ENCODE measurements at regions not wholly inside any gene's neighbourhood (a gene's known extent, or its start where the extent isn't known, plus 50 kb on each side); places are given as distances from the start of the nearest gene placed in this dataset.
"Not testable (repeated sequence)": the region's sequence is repeated elsewhere in the genome, so short reads cannot be mapped to it uniquely, and the experiment has no call there.

- Histone ChIP-seq H4K20me1 (no peaks in the 10 kb centered on the region), H3K4me2 (no peak overlapping the region), H3K27me3 (no peaks in the 10 kb centered on the region), H3K36me3 (no peaks in the 10 kb centered on the region), H3K27ac (no peak overlapping the region), H3K4me1 (no peaks in the 10 kb centered on the region), H3K9ac (no peak overlapping the region), H3K9me3 (no peaks in the 10 kb centered on the region), H3K4me3 (no peak overlapping the region)
- no peak for TF ChIP-seq Cebpa-rat (IDR thresholded peaks at IDR 0.05)
These were observed 181.1 kb downstream of the FCRL5 start for GRCh38 chr1:157371221-157371620.

- Histone ChIP-seq H3K27me3 (no peaks in the 10 kb centered on the region), H3K4me2 (no peak overlapping the region), H3K9me3 (no peaks in the 10 kb centered on the region), H3K9ac (no peak overlapping the region), H3K4me3 (no peak overlapping the region), H4K20me1 (no peaks in the 10 kb centered on the region), H3K36me3 (no peaks in the 10 kb centered on the region), H3K4me1 (no peaks in the 10 kb centered on the region), H3K27ac (no peak overlapping the region)
- no peak for TF ChIP-seq Cebpa-rat (IDR thresholded peaks at IDR 0.05)
These were observed 181.6 kb downstream of the FCRL5 start for GRCh38 chr1:157370698-157371097.

GRCh38 chr1:157369808-157370521 lies 182.3 kb downstream of the FCRL5 start:
- Histone ChIP-seq H3K9me3 (no peaks in the 10 kb centered on the region), H3K4me2 (no peak overlapping the region), H3K4me3 (no peak overlapping the region), H4K20me1 (no peaks in the 10 kb centered on the region), H3K4me1 (no peaks in the 10 kb centered on the region), H3K27me3 (no peaks in the 10 kb centered on the region), H3K9ac (no peak overlapping the region), H3K36me3 (no peaks in the 10 kb centered on the region), H3K27ac (no peak overlapping the region)
- TF ChIP-seq Cebpa-rat (IDR thresholded peaks at IDR 0.05), result no peak

- H3K9ac ChIP-seq, H3K36me3 ChIP-seq, H3K9me3 ChIP-seq, H3K4me2 ChIP-seq, H3K4me1 ChIP-seq, H4K20me1 ChIP-seq, H3K27ac ChIP-seq, H3K27me3 ChIP-seq, H3K4me3 ChIP-seq: not testable (repeated sequence)
These were observed 183.4 kb downstream of the FCRL5 start for GRCh38 chr1:157368941-157369340.

GRCh38 chr1:157368363-157368762 lies 184.0 kb downstream of the FCRL5 start:
- Histone ChIP-seq H3K27me3 (no peaks in the 10 kb centered on the region), H3K9ac (no peak overlapping the region), H3K27ac (no peak overlapping the region), H3K9me3 (no peaks in the 10 kb centered on the region), H3K36me3 (no peaks in the 10 kb centered on the region), H3K4me2 (no peak overlapping the region), H3K4me1 (no peaks in the 10 kb centered on the region), H3K4me3 (no peak overlapping the region), H4K20me1 (no peaks in the 10 kb centered on the region)
- TF ChIP-seq Cebpa-rat (IDR thresholded peaks at IDR 0.05), result no peak

- no peak overlapping the region for H3K9ac ChIP-seq
- H3K27me3 ChIP-seq, result no peaks in the 10 kb centered on the region
- no peaks in the 10 kb centered on the region for H4K20me1 ChIP-seq
- no peaks in the 10 kb centered on the region for H3K9me3 ChIP-seq
- H3K27ac ChIP-seq, result no peak overlapping the region
- H3K4me1 ChIP-seq, result no peaks in the 10 kb centered on the region
- TF ChIP-seq Cebpa-rat (IDR thresholded peaks at IDR 0.05), result no peak
- H3K4me2 ChIP-seq, result no peak overlapping the region
- no peaks in the 10 kb centered on the region for H3K36me3 ChIP-seq
- H3K4me3 ChIP-seq, result no peak overlapping the region
These were observed 184.4 kb downstream of the FCRL5 start for GRCh38 chr1:157367870-157368269.

GRCh38 chr1:157367091-157367739 lies 185.1 kb downstream of the FCRL5 start:
- no peaks in the 10 kb centered on the region for H3K9me3 ChIP-seq
- no peak for TF ChIP-seq Cebpa-rat (IDR thresholded peaks at IDR 0.05)
- no peaks in the 10 kb centered on the region for H3K4me1 ChIP-seq
- no peak overlapping the region for H3K4me2 ChIP-seq
- H3K27ac ChIP-seq, result no peak overlapping the region
- H3K9ac ChIP-seq, result no peak overlapping the region
- no peaks in the 10 kb centered on the region for H3K27me3 ChIP-seq
- H3K36me3 ChIP-seq, result no peaks in the 10 kb centered on the region
- H3K4me3 ChIP-seq, result no peak overlapping the region
- H4K20me1 ChIP-seq, result no peaks in the 10 kb centered on the region

GRCh38 chr1:157364612-157365011 lies 187.7 kb downstream of the FCRL5 start:
- no peaks in the 10 kb centered on the region for H3K4me1 ChIP-seq
- H3K4me3 ChIP-seq, result no peak overlapping the region
- H3K27ac ChIP-seq, result no peak overlapping the region
- H3K9ac ChIP-seq, result no peak overlapping the region
- H3K4me2 ChIP-seq, result no peak overlapping the region
- H3K9me3 ChIP-seq, result no peaks in the 10 kb centered on the region
- no peaks in the 10 kb centered on the region for H4K20me1 ChIP-seq
- TF ChIP-seq Cebpa-rat (IDR thresholded peaks at IDR 0.05), result no peak
- no peaks in the 10 kb centered on the region for H3K27me3 ChIP-seq
- H3K36me3 ChIP-seq, result no peaks in the 10 kb centered on the region

GRCh38 chr1:157363660-157364140 lies 188.6 kb downstream of the FCRL5 start:
- Histone ChIP-seq H3K36me3 (no peaks in the 10 kb centered on the region), H3K27me3 (no peaks in the 10 kb centered on the region), H3K27ac (no peak overlapping the region), H4K20me1 (no peaks in the 10 kb centered on the region), H3K4me2 (no peak overlapping the region), H3K9ac (no peak overlapping the region), H3K9me3 (no peaks in the 10 kb centered on the region), H3K4me1 (no peaks in the 10 kb centered on the region), H3K4me3 (no peak overlapping the region)
- no peak for TF ChIP-seq Cebpa-rat (IDR thresholded peaks at IDR 0.05)

GRCh38 chr1:157360023-157360390 lies 192.3 kb downstream of the FCRL5 start:
- no peaks in the 10 kb centered on the region for H3K9me3 ChIP-seq
- H3K27ac ChIP-seq, result no peak overlapping the region
- H3K27me3 ChIP-seq, result no peaks in the 10 kb centered on the region
- H3K4me2 ChIP-seq, result no peak overlapping the region
- H3K9ac ChIP-seq, result no peak overlapping the region
- no peaks in the 10 kb centered on the region for H3K36me3 ChIP-seq
- TF ChIP-seq Cebpa-rat (IDR thresholded peaks at IDR 0.05), result no peak
- H4K20me1 ChIP-seq, result no peaks in the 10 kb centered on the region
- no peak overlapping the region for H3K4me3 ChIP-seq
- H3K4me1 ChIP-seq, result peaks cover 25% of the 10 kb centered on the region

All from BLaER1 (cell line).